GM12878 (cell line): ENCODE measurements at regions not wholly inside any gene's neighbourhood (a gene's known extent, or its start where the extent isn't known, plus 50 kb on each side); places are given as distances from the start of the nearest gene placed in this dataset.

Experiments
- ATAC-seq: fragments of 200-7000 bp; cut with Tn5 transposase; 3 replicates; pipeline ENCODE4 v1.9.1; 2020; ENCODE audit warnings: mild to moderate bottlenecking, moderate library complexity
- BruUV-seq: library from RNA; stranded (reverse); fragments of 400-500 nt; replicated peaks from 2 replicates; lab custom pipeline; 2021; lab: Mats Ljungman, UMichigan
- CTCF ChIA-PET: fragments of 300-600 bp; sonication (Branson Sonifier 250); formaldehyde crosslinking; extraction: SDS; loops from one replicate; lab custom pipeline; 2021; ENCODE audit warnings: inconsistent platforms; lab: Yijun Ruan, JAX
- POLR2A ChIA-PET: fragments of 350-600 bp; formaldehyde crosslinking; extraction: SDS; loops from one replicate; lab custom pipeline; 2021; ENCODE audit warnings: inconsistent platforms; lab: Charles Lee
- RAD21 ChIA-PET: fragments of 300-600 bp; sonication (Branson Sonifier 250); formaldehyde crosslinking; loops from one replicate; lab custom pipeline; 2023; ENCODE audit warnings: antibody characterized with exemption; ENCODE audit not compliant: unreplicated experiment; lab: Charles Lee
- SMC1A ChIA-PET: fragments of 300-600 bp; sonication (Branson Sonifier 250); formaldehyde crosslinking; loops from one replicate; lab custom pipeline; 2023; ENCODE audit not compliant: unreplicated experiment, uncharacterized antibody; lab: Charles Lee
- DNase-seq: peaks from one replicate; pipeline ENCODE4 v3.0.0-alpha.2; 2011; ENCODE audit warnings: low read depth, low spot score
- FAIRE-seq: peaks from 3 replicates; lab custom pipeline; 2011; peaks lifted over from hg19 to GRCh38; lab: Jason Lieb, UNC
- H2AFZ ChIP-seq: 2 replicates; pipeline ENCODE4 v1.6.0; 2011; ENCODE audit warnings: low read depth, low read length, control low read depth; ENCODE audit not compliant: control insufficient read depth
- H3K27ac ChIP-seq: 2 replicates; pipeline ENCODE4 v1.5.1; 2011; ENCODE audit warnings: control low read depth; ENCODE audit not compliant: control insufficient read depth, insufficient read depth
- H3K27me3 ChIP-seq, 2 experiments: replicated peaks in 1 of 2; 2 replicates each; pipeline versions ENCODE4 v1.6.0 to v1.6.1; 2011; ENCODE audit warnings: low read length in 1 of 2; ENCODE audit not compliant: control insufficient read depth in 2 of 2, insufficient read depth in 2 of 2
- H3K36me3 ChIP-seq, 2 experiments: 2 replicates each; pipeline ENCODE4 v1.5.1; 2011; ENCODE audit warnings: low read length in 1 of 2; ENCODE audit not compliant: control insufficient read depth in 2 of 2, insufficient read depth in 2 of 2
- H3K4me1 ChIP-seq: 2 replicates; pipeline ENCODE4 v1.6.1; 2011; ENCODE audit warnings: mild to moderate bottlenecking, low read length, moderate library complexity, mixed read lengths; ENCODE audit not compliant: control insufficient read depth, insufficient read depth
- H3K4me2 ChIP-seq: 2 replicates; pipeline ENCODE4 v1.6.0; 2011; ENCODE audit warnings: control low read depth; ENCODE audit not compliant: control insufficient read depth, insufficient read depth
- H3K4me3 ChIP-seq: fragments of 200-600 bp; sonication (generic); 2 replicates; pipeline ENCODE4 v1.5.1; 2016
- H3K79me2 ChIP-seq: 2 replicates; pipeline ENCODE4 v1.6.0; 2011; ENCODE audit warnings: low read length; ENCODE audit not compliant: control insufficient read depth, insufficient read depth
- H3K9ac ChIP-seq: 2 replicates; pipeline ENCODE4 v1.8.0; 2011; ENCODE audit warnings: low read length, control low read depth, mixed read lengths; ENCODE audit not compliant: control insufficient read depth, insufficient read depth
- H3K9me3 ChIP-seq: replicated peaks from 3 replicates; pipeline ENCODE4 v1.5.1; 2011; ENCODE audit warnings: mild to moderate bottlenecking, low read length; ENCODE audit not compliant: control insufficient read depth, insufficient read depth
- H4K20me1 ChIP-seq: 2 replicates; pipeline ENCODE4 v1.6.0; 2011; ENCODE audit not compliant: control insufficient read depth, insufficient read depth
- CBX3 ChIP-seq: fragments of 200-600 bp; sonication (generic); IDR thresholded peaks from 2 replicates; pipeline ENCODE4 v1.6.1; 2016; ENCODE audit warnings: low read depth, borderline replicate concordance
- CREB1 ChIP-seq: IDR thresholded peaks from 2 replicates; pipeline ENCODE4 v1.6.1; 2012; ENCODE audit warnings: low read depth, mild to moderate bottlenecking, inconsistent platforms
- GABPA ChIP-seq: IDR thresholded peaks from 2 replicates; pipeline ENCODE4 v1.6.1; 2014; ENCODE audit warnings: antibody characterized with exemption, low read depth, mild to moderate bottlenecking, inconsistent platforms
- IKZF1 ChIP-seq: fragments of 450-650 bp; conservative IDR thresholded peaks from 2 replicates; pipeline ENCODE4 v1.6.1; 2017; ENCODE audit warnings: antibody characterized with exemption, mild to moderate bottlenecking
- MAX ChIP-seq: IDR thresholded peaks from 2 replicates; pipeline ENCODE4 v1.6.1; 2012; ENCODE audit warnings: low read depth, low read length, improper control_type of control experiment
- MYC ChIP-seq: IDR thresholded peaks from 2 replicates; pipeline ENCODE4 v1.6.1; 2011; ENCODE audit warnings: mild to moderate bottlenecking, low read length, moderate library complexity, inconsistent platforms; ENCODE audit not compliant: insufficient read depth, insufficient replicate concordance, insufficient read length, severe bottlenecking
- NFIC ChIP-seq: IDR thresholded peaks from 2 replicates; pipeline ENCODE4 v1.6.1; 2012; ENCODE audit warnings: low read depth, mild to moderate bottlenecking, inconsistent platforms, low read length, moderate library complexity
- POLR2A ChIP-seq: IDR thresholded peaks from 2 replicates; pipeline ENCODE4 v1.6.1; 2011; ENCODE audit warnings: low read depth, mild to moderate bottlenecking, low read length
- RUNX3 ChIP-seq: IDR thresholded peaks from 2 replicates; pipeline ENCODE4 v1.6.1; 2012; ENCODE audit warnings: low read length, inconsistent platforms
- SPI1 ChIP-seq: IDR thresholded peaks from 2 replicates; pipeline ENCODE4 v1.6.1; 2011; ENCODE audit warnings: low read depth, mild to moderate bottlenecking, low read length, moderate library complexity, borderline replicate concordance; ENCODE audit not compliant: insufficient read depth
- TCF7 ChIP-seq: IDR thresholded peaks from 2 replicates; pipeline ENCODE4 v1.6.1; 2014; ENCODE audit warnings: antibody characterized with exemption, borderline replicate concordance
- YY1 ChIP-seq: IDR thresholded peaks from 2 replicates; pipeline ENCODE4 v1.6.1; 2011; ENCODE audit warnings: low read depth, mild to moderate bottlenecking, low read length
- ZBTB4 ChIP-seq: fragments of 450-650 bp; formaldehyde crosslinking; IDR thresholded peaks from 2 replicates; pipeline ENCODE4 v1.4.0; 2022; ENCODE audit warnings: mild to moderate bottlenecking, moderate library complexity
- ZNF24 ChIP-seq: fragments of 450-650 bp; IDR thresholded peaks from 2 replicates; pipeline ENCODE4 v1.6.1; 2017; ENCODE audit warnings: antibody characterized with exemption, mild to moderate bottlenecking
- WGBS: methylation state at CpG from one replicate; pipeline ENCODE4 v1.1.6; 2016; ENCODE audit warnings: low lambda C conversion rate; ENCODE audit not compliant: insufficient replicate concordance, insufficient coverage; ENCODE audit errors: missing lambda C conversion rate; 5-methylcytosine and 5-hydroxymethylcytosine counted together
- in situ Hi-C: fragments of 300-500 bp; cut with MboI; formaldehyde crosslinking; loops from 9 replicates; pipeline ENCODE4 v1.14.3; 2018; ENCODE audit warnings: mixed read lengths
- intact Hi-C: fragments of 100-400 bp; cut with micrococcal nuclease; formaldehyde crosslinking; loops from one replicate; pipeline ENCODE4 v1.14.2; 2022; ENCODE audit not compliant: unreplicated experiment

- ATAC-seq = no peak
- TF ChIP-seq CBX3 (no peak), POLR2A (no peak), MAX (no peak), MYC (no peak), CREB1 (no peak), NFIC (no peak)
- TF ChIP-seq, all 136 proteins: peak for 0
- no peak for FAIRE-seq
- no peak overlapping the region for H3K9ac ChIP-seq
- no peak overlapping the region for H3K27ac ChIP-seq
- RAD21 ChIA-PET = interaction anchor here (0.6 to 2.5 kb wide), 2 partner anchors 162 to 260 kb away, joined by 4 to 7 read pairs; no protein-coding TSS in a partner anchor
- CTCF ChIA-PET = interaction anchor here (0.6 to 2.4 kb wide), 5 partner anchors 11 to 261 kb away, joined by 3 to 10 read pairs (median 4); no protein-coding TSS in a partner anchor
- no peak overlapping the region for H2AFZ ChIP-seq
- POLR2A ChIA-PET = interaction anchor here (1.1 kb wide), 1 partner anchor 85 kb away, joined by 3 read pairs; no protein-coding TSS in a partner anchor
- intact Hi-C loops (no loop called here), in situ Hi-C loops (no loop called here)
- no peak overlapping the region for H3K4me2 ChIP-seq
- 43% methylated on average over 4 of the region's 4 CpGs for WGBS
- peaks cover 10% of the 10 kb centered on the region for H3K4me1 ChIP-seq
- no peaks in the 10 kb centered on the region for H3K27me3 ChIP-seq
- no peaks in the 10 kb centered on the region for H3K79me2 ChIP-seq
- SMC1A ChIA-PET = interaction anchor here (0.9 to 1.9 kb wide), 5 partner anchors 9 to 261 kb away, joined by 3 to 4 read pairs (median 3); no protein-coding TSS in a partner anchor
- BruUV-seq = no TSS peak
- no peak for DNase-seq
- no peak overlapping the region for H3K4me3 ChIP-seq
- no peaks in the 10 kb centered on the region for H4K20me1 ChIP-seq
- no peaks in the 10 kb centered on the region for H3K9me3 ChIP-seq
- no peaks in the 10 kb centered on the region for H3K36me3 ChIP-seq
Observed at GRCh38 chr1:116224561-116224960, 113.4 kb downstream of the MAB21L3 start.

- no peaks in the 10 kb centered on the region for H4K20me1 ChIP-seq
- no peak overlapping the region for H2AFZ ChIP-seq
- WGBS = 0% methylated on average over 1 of the region's 1 CpG
- intact Hi-C loops = loop anchor here (5.0 kb wide), 1 partner anchor 151 kb away; no protein-coding TSS in a partner anchor
- no peak overlapping the region for H3K4me3 ChIP-seq
- no peak overlapping the region for H3K9ac ChIP-seq
- H3K79me2 ChIP-seq = no peaks in the 10 kb centered on the region
- ATAC-seq (peak; percentile 64), FAIRE-seq (no peak), DNase-seq (peak; percentile 40)
- POLR2A ChIA-PET = interaction anchor here (0.7 to 2.1 kb wide), 3 partner anchors 87 to 149 kb away, joined by 3 to 5 read pairs (median 3); no protein-coding TSS in a partner anchor
- H3K4me2 ChIP-seq = no peak overlapping the region
- CTCF ChIA-PET = no interaction called here
- no peaks in the 10 kb centered on the region for H3K9me3 ChIP-seq
- no peaks in the 10 kb centered on the region for H3K36me3 ChIP-seq
- H3K4me1 ChIP-seq = peaks cover 10% of the 10 kb centered on the region
- in situ Hi-C loops = no loop called here
- no peaks in the 10 kb centered on the region for H3K27me3 ChIP-seq
- SMC1A ChIA-PET = interaction anchor here (1.2 to 2.1 kb wide), 3 partner anchors 9 to 259 kb away, joined by 3 to 9 read pairs (median 3); no protein-coding TSS in a partner anchor
- H3K27ac ChIP-seq = no peak overlapping the region
- RAD21 ChIA-PET = interaction anchor here (1.3 to 4.1 kb wide), 3 partner anchors 116 to 260 kb away, joined by 3 to 18 read pairs (median 3); no protein-coding TSS in a partner anchor
- BruUV-seq = no TSS peak
- TF ChIP-seq ZNF24 (peak; percentile 94), RUNX3 (peak; percentile 59; the same call in 1 of the 2 replicates), GABPA (no peak), SPI1 (peak; percentile 35; the same call in 1 of the 2 replicates), IKZF1 (peak; percentile 85), TCF7 (no peak), ZBTB4 (CRISPR knock-in tag) (no peak), YY1 (0 out of 2 replicates have a peak, but pooled peaks have one; percentile 31)
Observed at GRCh38 chr1:116226017-116226416, 114.8 kb downstream of the MAB21L3 start.
